Type B pancreatic cell (in vitro differentiated cells): ENCODE measurements at regions not wholly inside any gene's neighbourhood (a gene's known extent, or its start where the extent isn't known, plus 50 kb on each side); places are given as distances from the start of the nearest gene placed in this dataset.

Source experiments
- DNase-seq: peaks from one replicate; pipeline ENCODE4 v3.0.0; 2021; ENCODE audit warnings: mixed read lengths; ENCODE audit not compliant: unreplicated experiment; ENCODE audit errors: extremely low spot score
- H3K27ac Mint-ChIP-seq: 2 replicates; pipeline ENCODE4 v1.8.0; 2021; ENCODE audit warnings: mild to moderate bottlenecking, mixed read lengths
- H3K27me3 Mint-ChIP-seq: 2 replicates; pipeline ENCODE4 v1.8.0; 2021; ENCODE audit warnings: mixed read lengths
- H3K36me3 Mint-ChIP-seq: 2 replicates; pipeline ENCODE4 v1.8.0; 2021; ENCODE audit warnings: mixed read lengths
- H3K4me1 Mint-ChIP-seq: one replicate; pipeline ENCODE4 v1.8.0; 2021; ENCODE audit warnings: mixed read lengths; ENCODE audit not compliant: unreplicated experiment
- H3K4me3 Mint-ChIP-seq: 2 replicates; pipeline ENCODE4 v1.8.0; 2021; ENCODE audit warnings: mild to moderate bottlenecking, mixed read lengths
- H3K9me3 Mint-ChIP-seq: 2 replicates; pipeline ENCODE4 v1.8.0; 2021; ENCODE audit warnings: mixed read lengths
- TF ChIP-seq, protein P1 (sequence below): fragments of 200-600 bp; sonication (generic); conservative IDR thresholded peaks from 2 replicates; pipeline ENCODE4 v1.5.0; 2021; ENCODE audit warnings: antibody characterized with exemption, mild to moderate bottlenecking

DNA sequence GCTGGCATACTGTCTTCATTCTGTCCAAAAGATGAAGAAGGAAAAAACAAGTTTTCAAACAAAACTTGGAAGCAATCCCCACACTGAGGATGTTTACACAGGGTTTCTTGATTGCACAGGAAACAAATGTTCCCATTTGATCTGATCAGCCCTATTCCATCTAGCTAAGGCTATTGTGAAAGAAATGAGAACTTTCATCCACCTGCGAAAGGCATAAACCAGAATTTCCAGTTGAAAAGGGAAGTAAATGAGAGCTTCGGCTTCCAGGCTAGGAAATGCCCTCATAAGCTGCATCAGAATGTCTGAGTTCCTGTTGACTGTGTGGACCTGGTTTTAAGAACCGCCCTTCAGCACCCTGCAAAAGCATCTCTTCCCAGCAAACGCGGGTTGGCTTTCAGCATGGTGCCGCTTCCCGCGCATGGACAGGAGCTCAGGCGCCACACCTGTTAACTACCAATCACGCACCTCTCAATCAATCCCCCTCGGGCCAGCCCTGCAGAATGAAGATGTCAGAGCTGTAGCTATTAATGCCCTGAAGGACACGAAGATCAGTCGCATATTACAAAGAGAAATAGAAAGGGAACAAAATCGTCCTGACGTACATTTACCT is 850.4 kb downstream of the GALR1 start:
- H3K27me3 Mint-ChIP-seq, result peaks cover 3% of the 10 kb centered on the region
- no peaks in the 10 kb centered on the region for H3K36me3 Mint-ChIP-seq
- H3K27ac Mint-ChIP-seq, result no peak overlapping the region
- H3K9me3 Mint-ChIP-seq, result peaks cover 8% of the 10 kb centered on the region
- DNase-seq, result no peak
- TF ChIP-seq, protein P1, sequence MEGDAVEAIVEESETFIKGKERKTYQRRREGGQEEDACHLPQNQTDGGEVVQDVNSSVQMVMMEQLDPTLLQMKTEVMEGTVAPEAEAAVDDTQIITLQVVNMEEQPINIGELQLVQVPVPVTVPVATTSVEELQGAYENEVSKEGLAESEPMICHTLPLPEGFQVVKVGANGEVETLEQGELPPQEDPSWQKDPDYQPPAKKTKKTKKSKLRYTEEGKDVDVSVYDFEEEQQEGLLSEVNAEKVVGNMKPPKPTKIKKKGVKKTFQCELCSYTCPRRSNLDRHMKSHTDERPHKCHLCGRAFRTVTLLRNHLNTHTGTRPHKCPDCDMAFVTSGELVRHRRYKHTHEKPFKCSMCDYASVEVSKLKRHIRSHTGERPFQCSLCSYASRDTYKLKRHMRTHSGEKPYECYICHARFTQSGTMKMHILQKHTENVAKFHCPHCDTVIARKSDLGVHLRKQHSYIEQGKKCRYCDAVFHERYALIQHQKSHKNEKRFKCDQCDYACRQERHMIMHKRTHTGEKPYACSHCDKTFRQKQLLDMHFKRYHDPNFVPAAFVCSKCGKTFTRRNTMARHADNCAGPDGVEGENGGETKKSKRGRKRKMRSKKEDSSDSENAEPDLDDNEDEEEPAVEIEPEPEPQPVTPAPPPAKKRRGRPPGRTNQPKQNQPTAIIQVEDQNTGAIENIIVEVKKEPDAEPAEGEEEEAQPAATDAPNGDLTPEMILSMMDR, result no peak
- H3K4me1 Mint-ChIP-seq, result no peaks in the 10 kb centered on the region
- H3K4me3 Mint-ChIP-seq, result no peak overlapping the region

DNA sequence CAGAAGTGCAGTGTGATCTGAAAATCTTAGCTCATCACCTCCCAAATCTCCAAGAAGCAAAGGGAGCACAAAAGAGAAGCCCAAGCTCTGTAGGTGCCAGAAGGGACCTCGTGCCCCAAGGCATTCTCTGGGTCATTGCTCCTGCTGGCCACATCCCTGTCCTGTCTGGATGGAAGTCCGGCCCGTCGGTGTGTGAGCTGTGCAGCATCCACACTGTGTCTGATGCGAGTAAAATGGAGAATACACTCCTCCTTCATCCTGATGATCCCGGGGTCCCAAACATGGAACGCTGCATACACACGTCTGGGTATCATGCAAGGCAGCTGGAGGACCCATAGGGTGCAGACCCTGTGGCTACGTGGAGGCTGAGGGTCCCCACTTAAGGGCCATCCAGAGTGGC is 851.4 kb downstream of the GALR1 start:
- Mint-ChIP-seq H3K9me3 (peaks cover 8% of the 10 kb centered on the region), H3K27ac (no peak overlapping the region), H3K4me1 (no peaks in the 10 kb centered on the region), H3K36me3 (no peaks in the 10 kb centered on the region), H3K4me3 (no peak overlapping the region), H3K27me3 (no peaks in the 10 kb centered on the region)
- TF ChIP-seq, protein P1, result no peak
- DNase-seq, result no peak

DNA sequence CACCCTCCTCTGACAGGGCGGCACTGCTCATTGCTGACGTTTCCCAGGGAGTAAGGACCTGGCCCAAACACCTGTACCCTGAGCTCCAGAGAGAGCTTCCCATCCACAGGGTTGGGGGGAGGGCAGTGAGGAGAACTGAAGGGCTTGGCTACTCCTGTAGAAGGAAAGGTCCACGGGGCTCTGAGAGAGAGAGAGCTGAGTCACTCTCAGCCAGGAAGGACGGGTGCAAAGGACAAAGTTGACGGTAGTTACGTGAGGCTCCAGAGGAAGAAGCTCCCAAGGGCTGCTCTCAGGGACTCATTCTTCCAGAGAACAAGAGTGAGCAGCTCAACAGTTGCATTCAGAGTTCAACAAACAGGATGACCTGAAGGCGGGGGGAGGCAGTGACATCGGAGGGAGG is 852.5 kb downstream of the GALR1 start:
- DNase-seq, result no peak
- H3K27me3 Mint-ChIP-seq, result no peaks in the 10 kb centered on the region
- peaks cover 5% of the 10 kb centered on the region for H3K9me3 Mint-ChIP-seq
- H3K36me3 Mint-ChIP-seq, result no peaks in the 10 kb centered on the region
- H3K27ac Mint-ChIP-seq, result no peak overlapping the region
- H3K4me3 Mint-ChIP-seq, result no peak overlapping the region
- TF ChIP-seq, protein P1, result no peak
- no peaks in the 10 kb centered on the region for H3K4me1 Mint-ChIP-seq

DNA sequence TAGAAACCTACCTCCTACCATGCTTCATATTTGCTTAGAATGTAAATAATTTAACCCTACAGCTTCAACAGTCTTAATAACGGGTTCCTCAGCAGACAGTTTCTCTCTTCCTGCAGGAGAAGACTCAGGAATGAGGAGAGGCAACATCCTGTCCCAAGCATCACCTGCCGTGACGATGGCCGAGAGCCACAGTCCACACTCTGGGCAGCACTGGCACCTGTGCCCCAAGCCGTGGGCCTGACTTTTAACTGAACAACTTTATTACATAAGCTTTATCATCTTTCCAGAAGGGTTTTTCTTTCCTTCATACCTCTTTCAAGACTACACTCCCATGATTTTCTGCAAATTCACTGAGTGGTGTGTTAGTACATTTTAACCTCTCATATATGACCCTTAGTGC is 856.0 kb downstream of the GALR1 start:
- no peak for DNase-seq
- Mint-ChIP-seq H3K27me3 (no peaks in the 10 kb centered on the region), H3K4me1 (no peaks in the 10 kb centered on the region), H3K36me3 (no peaks in the 10 kb centered on the region), H3K27ac (no peak overlapping the region), H3K9me3 (no peaks in the 10 kb centered on the region), H3K4me3 (no peak overlapping the region)
- TF ChIP-seq, protein P1, result no peak

DNA sequence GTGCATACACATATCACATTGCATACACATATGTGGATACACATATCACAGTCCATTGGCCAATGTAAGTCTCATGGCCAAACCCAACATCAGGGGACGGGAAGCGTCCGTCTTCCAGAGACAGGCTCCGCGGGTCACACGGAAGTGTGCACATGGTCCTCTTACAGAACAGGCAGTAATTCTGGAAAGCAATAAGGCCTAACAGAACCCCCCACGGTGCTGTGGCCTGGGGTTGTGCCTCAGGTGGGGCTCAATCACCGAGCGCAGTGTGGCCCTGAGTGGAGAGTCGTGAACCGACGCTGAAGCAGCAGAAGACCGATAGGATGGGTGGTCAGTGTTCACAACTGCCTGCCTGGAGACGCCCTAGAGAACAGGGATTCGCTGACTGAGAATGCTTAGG is 857.3 kb downstream of the GALR1 start:
- Mint-ChIP-seq H3K36me3 (no peaks in the 10 kb centered on the region), H3K4me3 (no peak overlapping the region), H3K27me3 (no peaks in the 10 kb centered on the region), H3K9me3 (no peaks in the 10 kb centered on the region), H3K27ac (no peak overlapping the region), H3K4me1 (no peaks in the 10 kb centered on the region)
- no peak for DNase-seq
- TF ChIP-seq, protein P1, result no peak

DNA sequence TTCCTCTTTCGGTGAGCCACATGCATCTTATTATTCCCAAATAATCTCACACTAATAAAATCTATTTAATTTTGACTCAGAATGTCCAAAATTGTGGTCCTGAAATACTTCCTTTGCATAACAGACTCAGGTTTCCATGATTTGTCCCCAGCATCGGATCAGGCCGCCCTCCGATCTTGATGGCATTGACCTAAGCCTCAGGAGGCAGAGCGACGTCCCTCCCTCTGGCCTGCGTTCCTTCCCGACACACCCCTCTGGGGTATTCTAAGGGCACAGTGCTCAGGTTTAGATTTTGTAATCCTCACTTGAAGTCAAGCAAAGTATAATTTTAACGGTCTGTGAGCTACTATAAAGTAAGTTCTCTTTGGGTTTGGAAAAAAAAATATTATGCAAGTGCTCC is 857.7 kb downstream of the GALR1 start:
- Mint-ChIP-seq H3K36me3 (no peaks in the 10 kb centered on the region), H3K27me3 (no peaks in the 10 kb centered on the region), H3K4me1 (no peaks in the 10 kb centered on the region), H3K9me3 (no peaks in the 10 kb centered on the region), H3K27ac (no peak overlapping the region), H3K4me3 (no peak overlapping the region)
- TF ChIP-seq, protein P1, result no peak
- DNase-seq, result no peak
